Endothelial cell (in vitro differentiated cells): ENCODE measurements at regions not wholly inside any gene's neighbourhood (a gene's known extent, or its start where the extent isn't known, plus 50 kb on each side); places are given as distances from the start of the nearest gene placed in this dataset.

Experiments
- DNase-seq: peaks from one replicate; pipeline ENCODE4 v3.0.0; 2021; ENCODE audit warnings: low spot score
- H3K27ac Mint-ChIP-seq: one replicate; pipeline ENCODE4 v1.8.0; 2021; ENCODE audit warnings: mixed read lengths, inconsistent platforms; ENCODE audit not compliant: unreplicated experiment
- H3K27me3 Mint-ChIP-seq: one replicate; pipeline ENCODE4 v1.8.0; 2021; ENCODE audit warnings: mild to moderate bottlenecking, moderate library complexity, mixed read lengths, inconsistent platforms; ENCODE audit not compliant: unreplicated experiment
- H3K36me3 Mint-ChIP-seq: one replicate; pipeline ENCODE4 v1.8.0; 2021; ENCODE audit warnings: mild to moderate bottlenecking, low read depth, mixed read lengths, inconsistent platforms; ENCODE audit not compliant: unreplicated experiment
- H3K4me1 Mint-ChIP-seq: one replicate; pipeline ENCODE4 v1.8.0; 2021; ENCODE audit warnings: mild to moderate bottlenecking, mixed read lengths, inconsistent platforms; ENCODE audit not compliant: unreplicated experiment
- H3K4me3 Mint-ChIP-seq: one replicate; pipeline ENCODE4 v1.8.0; 2021; ENCODE audit warnings: mild to moderate bottlenecking, mixed read lengths, inconsistent platforms; ENCODE audit not compliant: unreplicated experiment
- H3K9me3 Mint-ChIP-seq: one replicate; pipeline ENCODE4 v1.8.0; 2021; ENCODE audit warnings: mixed read lengths, inconsistent platforms; ENCODE audit not compliant: unreplicated experiment
- TF ChIP-seq, protein P1 (sequence below): fragments of 200-600 bp; sonication (generic); IDR thresholded peaks from one replicate; pipeline ENCODE4 v1.5.0; 2021; ENCODE audit warnings: antibody characterized with exemption; ENCODE audit not compliant: unreplicated experiment

DNA sequence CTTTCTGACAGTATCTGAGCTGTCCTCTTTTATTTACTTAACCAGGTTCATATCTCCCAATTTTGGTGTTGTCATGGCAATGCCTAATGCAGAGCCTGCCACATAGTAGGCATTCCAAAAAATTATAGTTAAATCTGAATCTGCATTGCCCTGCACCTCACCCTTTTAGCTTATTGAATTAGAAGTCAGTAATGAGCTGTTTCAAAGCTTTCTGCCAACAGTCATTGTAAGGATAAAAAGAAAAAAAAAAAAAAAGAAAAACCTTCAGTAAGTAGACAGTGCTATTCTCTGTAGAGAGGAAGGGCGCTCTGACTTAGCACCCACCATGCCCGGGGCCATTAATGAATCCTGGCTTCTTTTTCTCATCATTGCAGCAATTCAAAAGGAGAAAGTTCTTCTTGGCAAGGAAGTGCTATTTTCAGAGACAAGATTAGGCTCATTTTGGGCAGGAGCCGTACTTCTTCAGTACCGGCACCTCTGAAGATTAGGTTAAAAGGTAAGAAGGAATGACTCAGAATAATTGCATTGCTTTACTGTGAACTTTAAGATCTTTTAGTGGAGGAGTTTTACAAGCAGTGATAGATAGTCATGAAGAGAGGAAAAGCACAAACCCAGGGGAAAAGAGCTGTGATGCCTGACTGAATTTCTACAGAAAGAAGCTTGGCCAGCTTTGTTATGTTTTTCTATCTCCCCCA lies 2041.2 kb upstream of the PIK3C3 start:
- H3K27me3 Mint-ChIP-seq = peaks cover 2% of the 10 kb centered on the region
- no peaks in the 10 kb centered on the region for H3K36me3 Mint-ChIP-seq
- no peak overlapping the region for H3K4me3 Mint-ChIP-seq
- H3K27ac Mint-ChIP-seq = no peak overlapping the region
- DNase-seq = no peak
- TF ChIP-seq, protein P1, sequence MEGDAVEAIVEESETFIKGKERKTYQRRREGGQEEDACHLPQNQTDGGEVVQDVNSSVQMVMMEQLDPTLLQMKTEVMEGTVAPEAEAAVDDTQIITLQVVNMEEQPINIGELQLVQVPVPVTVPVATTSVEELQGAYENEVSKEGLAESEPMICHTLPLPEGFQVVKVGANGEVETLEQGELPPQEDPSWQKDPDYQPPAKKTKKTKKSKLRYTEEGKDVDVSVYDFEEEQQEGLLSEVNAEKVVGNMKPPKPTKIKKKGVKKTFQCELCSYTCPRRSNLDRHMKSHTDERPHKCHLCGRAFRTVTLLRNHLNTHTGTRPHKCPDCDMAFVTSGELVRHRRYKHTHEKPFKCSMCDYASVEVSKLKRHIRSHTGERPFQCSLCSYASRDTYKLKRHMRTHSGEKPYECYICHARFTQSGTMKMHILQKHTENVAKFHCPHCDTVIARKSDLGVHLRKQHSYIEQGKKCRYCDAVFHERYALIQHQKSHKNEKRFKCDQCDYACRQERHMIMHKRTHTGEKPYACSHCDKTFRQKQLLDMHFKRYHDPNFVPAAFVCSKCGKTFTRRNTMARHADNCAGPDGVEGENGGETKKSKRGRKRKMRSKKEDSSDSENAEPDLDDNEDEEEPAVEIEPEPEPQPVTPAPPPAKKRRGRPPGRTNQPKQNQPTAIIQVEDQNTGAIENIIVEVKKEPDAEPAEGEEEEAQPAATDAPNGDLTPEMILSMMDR = no peak
- no peaks in the 10 kb centered on the region for H3K9me3 Mint-ChIP-seq
- no peaks in the 10 kb centered on the region for H3K4me1 Mint-ChIP-seq

GRCh38 chr18:39911716-39912115 lies 2043.3 kb upstream of the PIK3C3 start:
- DNase-seq = no peak
- no peaks in the 10 kb centered on the region for H3K36me3 Mint-ChIP-seq

DNA sequence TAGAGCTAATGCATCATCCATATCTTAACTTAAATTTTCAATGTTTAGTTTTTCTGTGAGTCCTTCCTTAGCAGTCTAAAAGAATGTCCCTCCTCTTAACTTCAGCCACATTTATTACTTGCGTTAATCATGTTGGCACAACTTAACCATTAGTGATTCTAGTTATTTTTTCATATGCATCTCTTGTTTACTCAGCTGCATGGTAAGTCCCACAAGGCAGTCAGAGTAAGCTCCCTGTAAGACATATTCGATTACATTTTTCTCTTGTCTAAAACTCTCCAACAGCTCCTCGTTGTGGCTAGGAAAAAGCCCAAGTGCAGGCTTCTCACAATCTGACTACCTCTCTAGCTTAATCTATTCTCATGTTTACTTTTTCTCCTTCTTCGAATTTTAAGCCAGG lies 2045.3 kb upstream of the PIK3C3 start:
- peaks cover 2% of the 10 kb centered on the region for H3K27me3 Mint-ChIP-seq
- no peak for DNase-seq
- no peaks in the 10 kb centered on the region for H3K9me3 Mint-ChIP-seq
- no peak overlapping the region for H3K4me3 Mint-ChIP-seq
- no peak overlapping the region for H3K27ac Mint-ChIP-seq
- TF ChIP-seq, protein P1 = no peak
- peaks cover 3% of the 10 kb centered on the region for H3K4me1 Mint-ChIP-seq
- no peaks in the 10 kb centered on the region for H3K36me3 Mint-ChIP-seq

More at GRCh38 chr18:39911716-39912115, 2043.3 kb upstream of the PIK3C3 start:
- Mint-ChIP-seq H3K27ac (no peak overlapping the region), H3K4me1 (peaks cover 3% of the 10 kb centered on the region), H3K27me3 (peaks cover 4% of the 10 kb centered on the region), H3K4me3 (no peak overlapping the region), H3K9me3 (no peaks in the 10 kb centered on the region)
- TF ChIP-seq, protein P1 = no peak

DNA sequence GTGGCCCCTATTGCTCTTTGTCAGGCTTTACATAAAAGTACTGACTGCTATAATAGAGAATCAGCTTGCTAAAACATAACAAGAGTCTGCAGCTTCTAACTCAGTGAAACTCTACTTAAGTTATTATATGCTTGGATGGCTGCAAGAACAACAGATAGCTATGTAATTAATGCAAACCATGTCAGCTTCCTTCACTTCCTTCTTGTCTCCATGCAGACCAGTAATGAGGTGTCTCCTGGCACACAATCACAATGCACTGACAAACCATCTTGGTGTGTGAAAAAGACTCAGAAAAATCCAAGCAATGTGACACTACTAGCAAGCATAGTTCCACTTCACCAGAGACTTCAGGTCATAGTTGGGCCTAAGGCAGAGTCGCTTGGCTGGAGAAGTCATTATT lies 2068.9 kb upstream of the PIK3C3 start:
- H3K4me1 Mint-ChIP-seq = peaks cover 3% of the 10 kb centered on the region
- H3K4me3 Mint-ChIP-seq = no peak overlapping the region
- DNase-seq = no peak
- no peaks in the 10 kb centered on the region for H3K27me3 Mint-ChIP-seq
- H3K27ac Mint-ChIP-seq = no peak overlapping the region
- H3K36me3 Mint-ChIP-seq = no peaks in the 10 kb centered on the region
- TF ChIP-seq, protein P1 = no peak
- no peaks in the 10 kb centered on the region for H3K9me3 Mint-ChIP-seq

- H3K36me3 Mint-ChIP-seq = no peaks in the 10 kb centered on the region
- TF ChIP-seq, protein P1 = no peak
- H3K27me3 Mint-ChIP-seq = no peaks in the 10 kb centered on the region
- DNase-seq = no peak
- H3K4me1 Mint-ChIP-seq = no peaks in the 10 kb centered on the region
- H3K4me3 Mint-ChIP-seq = no peak overlapping the region
- H3K9me3 Mint-ChIP-seq = no peaks in the 10 kb centered on the region
- no peak overlapping the region for H3K27ac Mint-ChIP-seq
Observed at GRCh38 chr18:39872651-39873050, 2082.4 kb upstream of the PIK3C3 start.
